HG03108 (cell line): ENCODE measurements at regions not wholly inside any gene's neighbourhood (a gene's known extent, or its start where the extent isn't known, plus 50 kb on each side); places are given as distances from the start of the nearest gene placed in this dataset.

Experiments used
- ATAC-seq: cut with Tn5 transposase; IDR thresholded peaks from one replicate; pipeline ENCODE4 v1.9.1; 2021; ENCODE audit warnings: moderate library complexity; ENCODE audit not compliant: unreplicated experiment

DNA sequence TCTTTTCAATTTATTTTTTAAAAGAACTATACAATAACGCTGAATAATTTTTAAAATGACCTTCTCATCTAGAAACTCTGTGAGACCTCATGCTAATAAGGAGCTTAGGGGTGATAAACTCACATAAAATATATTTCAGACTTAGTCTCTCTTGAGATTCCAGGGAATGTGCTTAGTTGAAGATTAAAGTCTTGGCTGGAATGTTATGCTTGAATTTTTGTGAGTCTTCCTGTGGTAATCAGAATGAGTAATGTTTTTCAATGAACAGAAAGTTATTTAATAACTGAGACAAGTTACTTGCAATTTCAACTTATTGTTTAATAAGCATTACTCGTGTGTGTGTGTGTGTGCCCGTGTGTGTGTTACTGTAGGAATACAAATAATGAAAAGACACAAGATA lies 379.9 kb upstream of the EPHA7 start:
- ATAC-seq, result no peak

- no peak for ATAC-seq
Observed at GRCh38 chr6:93794166-93794565, 374.8 kb upstream of the EPHA7 start.

DNA sequence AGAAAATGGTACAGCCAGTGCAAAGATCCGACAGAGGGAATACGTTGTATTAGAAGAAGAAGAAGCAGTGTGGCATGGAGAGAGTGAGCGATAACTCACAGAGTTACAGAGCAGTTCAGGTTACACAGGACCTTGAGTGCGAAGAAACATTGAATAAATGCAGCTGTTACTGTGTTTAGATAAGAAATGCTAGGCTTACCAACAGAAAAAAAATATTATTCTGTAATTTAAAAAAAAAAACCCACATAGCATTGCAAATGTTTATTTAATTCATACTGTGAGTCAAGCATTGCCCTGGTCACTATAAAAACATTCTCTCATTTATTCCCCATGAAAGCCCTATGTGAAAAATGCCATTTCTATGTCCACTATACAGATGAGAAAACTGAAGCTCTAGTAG lies 373.4 kb upstream of the EPHA7 start:
- no peak for ATAC-seq

- no peak for ATAC-seq
Observed at GRCh38 chr6:93790981-93791380, 371.6 kb upstream of the EPHA7 start.

GRCh38 chr6:93789532-93789931 lies 370.2 kb upstream of the EPHA7 start:
- ATAC-seq, result no peak

DNA sequence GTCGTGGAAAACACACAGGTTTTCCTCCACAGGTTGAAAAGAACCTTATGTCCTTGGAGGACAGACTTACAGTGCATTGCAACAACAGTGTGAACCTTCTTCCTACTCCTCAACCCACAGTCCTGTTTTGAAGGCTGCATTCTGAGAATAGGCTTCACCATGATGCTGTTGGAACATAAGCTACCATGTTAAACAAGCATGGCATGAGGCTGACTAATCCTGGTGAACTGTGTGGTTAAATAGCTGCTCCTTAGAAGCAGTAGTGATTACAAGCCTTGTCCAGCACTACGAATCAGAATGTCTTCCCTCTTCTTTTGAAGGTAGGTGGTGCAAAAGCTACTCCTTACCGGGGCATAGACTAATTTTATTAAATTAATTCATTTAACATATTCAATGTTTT lies 368.5 kb upstream of the EPHA7 start:
- ATAC-seq, result no peak

GRCh38 chr6:93786474-93787330 lies 367.3 kb upstream of the EPHA7 start:
- no peak for ATAC-seq

- no peak for ATAC-seq
Observed at GRCh38 chr6:93785694-93786030, 366.3 kb upstream of the EPHA7 start.

DNA sequence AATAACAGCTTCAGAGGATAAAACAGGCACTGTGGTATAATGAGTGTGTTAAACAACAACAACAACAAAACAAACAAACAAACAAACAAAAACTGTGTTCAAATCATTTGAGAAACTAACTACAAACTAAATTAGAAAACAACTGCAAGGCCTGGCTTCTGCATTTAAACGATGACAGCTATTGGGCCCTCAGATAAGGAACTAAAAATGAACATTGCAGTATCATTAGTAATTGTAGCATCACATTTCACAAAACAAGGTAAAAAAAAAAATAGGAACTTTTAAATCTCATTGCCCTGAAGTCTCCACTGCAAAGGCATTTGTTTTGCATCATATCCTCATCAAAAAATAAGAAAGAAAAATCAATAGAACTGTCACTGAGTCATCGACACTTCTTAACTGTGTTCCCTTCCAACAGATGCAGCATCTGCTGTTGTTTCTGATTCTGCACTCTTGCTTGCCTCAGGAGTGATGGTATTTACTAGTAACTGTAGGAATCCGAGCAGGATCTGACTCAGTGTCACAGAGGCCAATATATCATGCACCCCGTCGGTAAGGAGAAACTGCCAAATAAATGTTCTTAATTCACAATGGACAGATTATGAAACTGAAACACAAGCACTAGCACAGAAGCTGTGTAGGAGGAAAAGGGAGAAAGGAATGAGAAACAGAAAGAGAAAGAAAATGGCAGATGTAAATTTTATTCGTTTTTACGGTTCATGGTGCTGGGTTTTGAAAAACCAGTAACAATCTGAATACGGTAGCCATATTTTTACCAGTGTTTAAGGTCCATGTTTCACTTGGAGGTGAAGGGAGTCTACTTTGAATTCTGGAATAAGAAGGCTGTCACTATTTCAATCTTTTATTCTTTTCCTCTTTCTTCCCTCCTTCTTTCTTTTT lies 365.7 kb upstream of the EPHA7 start:
- no peak for ATAC-seq

- no peak for ATAC-seq
Observed at GRCh38 chr6:93779086-93779841, 359.9 kb upstream of the EPHA7 start.

DNA sequence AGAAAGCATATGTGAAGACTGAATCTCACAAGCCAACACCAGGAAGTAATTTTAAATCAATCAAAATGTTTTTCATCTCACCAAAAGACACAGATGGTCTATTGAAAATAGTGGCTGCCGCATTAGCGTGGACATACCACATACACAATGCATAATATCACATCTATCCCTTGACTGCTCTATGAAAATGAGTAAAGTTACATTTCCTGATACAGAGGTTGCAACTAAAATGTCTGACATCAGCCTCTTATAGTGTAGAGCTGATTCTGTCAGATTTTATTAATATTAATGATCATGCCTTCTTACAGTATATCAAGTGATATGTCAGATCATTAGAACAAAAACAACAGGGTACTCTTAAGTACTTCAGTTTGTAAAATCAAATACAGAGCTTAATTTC lies 339.8 kb upstream of the EPHA7 start:
- no peak for ATAC-seq

GRCh38 chr6:93751969-93752368 lies 332.6 kb upstream of the EPHA7 start:
- no peak for ATAC-seq

DNA sequence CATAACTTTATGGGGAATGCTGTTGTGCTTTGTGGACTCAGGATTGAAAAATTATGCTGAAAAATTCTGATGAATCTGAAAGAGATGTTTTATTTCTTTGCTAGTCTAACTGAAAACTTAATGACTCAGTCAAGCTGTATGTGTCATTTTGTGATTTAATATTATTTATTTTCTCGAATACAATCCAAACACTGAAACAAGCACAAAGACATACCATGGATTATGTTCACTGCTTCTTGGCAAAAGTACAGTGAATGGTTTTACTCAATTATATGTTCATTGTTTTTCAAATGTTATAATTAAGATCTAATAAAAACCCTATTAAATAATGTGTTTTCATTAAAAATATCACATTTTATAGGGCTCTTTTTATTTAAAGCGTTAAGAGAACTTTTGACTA lies 330.6 kb upstream of the EPHA7 start:
- ATAC-seq, result no peak

DNA sequence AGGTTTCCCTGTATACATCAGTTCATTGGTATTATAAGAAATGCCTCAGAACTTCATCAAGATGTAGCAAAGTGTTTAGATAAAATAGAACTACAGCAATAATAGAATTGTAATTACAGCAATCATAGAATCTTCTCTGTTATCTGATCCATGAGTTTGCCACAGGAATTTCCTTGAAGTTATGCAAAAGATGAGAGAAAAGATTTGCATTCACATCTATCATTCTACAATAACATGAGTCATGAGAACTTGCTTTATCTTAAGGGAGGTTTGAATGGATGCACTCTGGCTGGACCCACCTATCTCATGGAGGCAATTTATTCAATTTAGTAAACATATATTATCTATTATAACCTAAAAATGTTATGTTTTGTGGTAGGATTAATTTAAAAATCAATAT lies 329.8 kb upstream of the EPHA7 start:
- ATAC-seq, result no peak

DNA sequence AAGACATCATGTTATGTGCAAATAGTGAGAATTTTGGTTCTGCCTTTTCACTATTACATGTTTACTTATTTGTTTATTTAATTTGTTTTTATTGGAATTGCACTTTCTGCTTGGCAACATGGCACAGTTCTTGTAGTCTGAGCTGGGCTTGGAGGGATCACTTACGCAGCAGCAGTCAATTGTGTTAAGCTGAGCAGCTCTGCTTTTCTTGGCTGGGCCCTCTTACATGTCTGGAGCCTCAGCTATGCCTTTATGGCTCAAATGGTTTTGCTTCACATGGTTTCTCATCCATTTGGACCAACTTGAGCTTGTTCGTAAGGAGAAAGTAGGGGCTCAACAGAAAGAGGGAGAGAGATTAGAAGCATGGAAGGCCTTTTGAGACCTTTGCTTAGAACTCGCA lies 327.5 kb upstream of the EPHA7 start:
- no peak for ATAC-seq

DNA sequence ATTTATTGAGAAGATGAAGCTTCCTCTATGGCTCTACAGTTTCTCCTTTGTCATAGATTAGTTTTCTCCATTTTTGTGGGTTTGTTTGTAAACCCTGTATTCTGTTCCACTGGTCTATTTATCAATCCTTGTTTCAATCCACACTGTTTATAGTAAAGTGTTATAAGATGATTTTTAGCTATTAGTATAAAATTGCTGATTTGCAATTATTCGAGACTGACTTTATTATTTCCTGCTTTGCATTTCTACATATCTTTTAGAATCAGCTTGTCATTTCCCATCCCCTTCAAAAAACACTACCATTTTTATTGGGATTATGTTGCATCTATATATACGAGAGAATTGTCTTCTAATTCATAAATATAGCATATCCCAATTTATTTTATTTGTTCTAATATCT lies 325.9 kb upstream of the EPHA7 start:
- ATAC-seq, result no peak

- ATAC-seq, result no peak
Observed at GRCh38 chr6:93735099-93735498, 315.7 kb upstream of the EPHA7 start.

DNA sequence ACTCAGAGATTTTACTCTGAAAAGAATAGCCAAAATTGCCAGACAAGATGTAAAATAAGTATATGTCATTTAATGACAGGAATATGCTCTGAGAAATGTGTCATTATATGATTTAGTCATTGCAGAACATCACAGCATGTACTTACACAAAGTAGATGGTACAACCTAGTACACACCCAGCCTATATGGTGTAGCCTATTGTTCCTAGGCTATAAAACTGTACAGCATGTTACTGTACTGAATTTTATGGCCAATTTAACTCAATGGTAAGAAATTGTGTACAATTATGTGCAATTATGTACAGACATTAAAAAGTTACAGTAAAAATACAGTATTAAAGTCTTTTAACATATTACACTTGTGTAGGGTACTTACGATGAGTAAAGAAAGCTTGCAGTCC lies 311.9 kb upstream of the EPHA7 start:
- ATAC-seq, result no peak

DNA sequence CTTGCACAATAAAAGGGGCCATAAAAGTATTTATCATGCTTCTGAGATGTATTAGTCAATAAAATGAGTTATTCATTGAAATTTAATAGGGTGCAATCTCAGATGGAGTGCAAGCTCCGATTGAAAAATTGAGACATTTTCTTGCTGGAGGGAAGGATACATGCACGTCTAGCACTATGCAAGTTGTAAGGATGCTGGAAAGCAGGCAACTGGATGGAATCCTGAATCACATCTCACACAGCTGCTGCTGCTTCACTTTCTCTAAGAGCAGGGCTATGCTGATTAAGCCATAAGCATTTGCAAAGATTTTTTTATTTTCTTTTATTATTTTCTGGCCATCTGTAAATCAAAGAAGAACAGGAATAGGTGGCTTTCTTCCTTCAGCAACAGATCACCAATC lies 308.8 kb upstream of the EPHA7 start:
- no peak for ATAC-seq

GRCh38 chr6:93727447-93727846 lies 308.1 kb upstream of the EPHA7 start:
- no peak for ATAC-seq

GRCh38 chr6:93721386-93722048 lies 302.2 kb upstream of the EPHA7 start:
- ATAC-seq, result no peak
